ENCODE measurements at regions not wholly inside any gene's neighbourhood (a gene's known extent, or its start where the extent isn't known, plus 50 kb on each side); places are given as distances from the start of the nearest gene placed in this dataset.

DNA sequence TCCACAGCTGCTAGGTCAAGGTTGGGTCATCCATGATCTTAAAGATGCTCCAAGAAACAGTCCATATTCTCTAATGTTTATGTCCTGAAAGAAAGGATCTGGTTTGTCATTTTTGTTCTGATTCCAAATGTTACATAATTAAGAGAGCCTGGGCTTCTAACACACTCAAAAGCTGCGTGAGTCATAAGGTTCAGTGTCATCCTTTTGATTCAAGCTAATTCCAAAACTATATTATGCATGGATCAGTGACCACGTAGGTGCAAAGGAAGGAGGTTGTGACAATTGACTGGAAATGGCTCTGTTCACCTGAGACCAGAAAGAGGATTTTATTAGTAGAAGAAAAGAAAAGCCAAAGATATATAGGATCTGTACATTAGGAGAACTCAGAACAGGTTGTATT lies 268.7 kb upstream of the GK2 start:
- no peak for TF ChIP-seq EZH2 (IDR thresholded peaks at IDR 0.05; ENCODE audit: insufficient read depth, poor library complexity, severe bottlenecking)
- TF ChIP-seq EZH2phosphoT487 (IDR thresholded peaks at IDR 0.05; ENCODE audit: insufficient read depth, low read depth), result no peak
